NOMO-1 (cell line): ENCODE measurements at regions not wholly inside any gene's neighbourhood (a gene's known extent, or its start where the extent isn't known, plus 50 kb on each side); places are given as distances from the start of the nearest gene placed in this dataset.
A peak's percentile ranks its signal among the peaks of the same experiment; 100 is the strongest.
"Not testable (repeated sequence)": the region's sequence is repeated elsewhere in the genome, so short reads cannot be mapped to it uniquely, and the experiment has no call there.

Experiments
- DNase-seq, 2 experiments: peaks; one replicate each; lab custom pipeline; 2025; ENCODE audit not compliant: unreplicated experiment in 2 of 2; lab: John Stamatoyannopoulos, UW

- DNase-seq: no peak
Measured at GRCh38 chr6:120274547-120274946, 925.0 kb upstream of the MAN1A1 start.

- DNase-seq: no peak
Measured at GRCh38 chr6:120273411-120273810, 923.9 kb upstream of the MAN1A1 start.

- DNase-seq: no peak
Measured at GRCh38 chr6:120272038-120272437, 922.5 kb upstream of the MAN1A1 start.

- not testable (repeated sequence) for DNase-seq
Measured at GRCh38 chr6:120268256-120268655, 918.7 kb upstream of the MAN1A1 start.

GRCh38 chr6:120262354-120262753 lies 912.8 kb upstream of the MAN1A1 start:
- no peak for DNase-seq

- DNase-seq: no peak
Measured at GRCh38 chr6:120260636-120261035, 911.1 kb upstream of the MAN1A1 start.

- DNase-seq: no peak
Measured at GRCh38 chr6:120254651-120255050, 905.1 kb upstream of the MAN1A1 start.

- no peak for DNase-seq
Measured at GRCh38 chr6:120248451-120248850, 898.9 kb upstream of the MAN1A1 start.

- no peak for DNase-seq
Measured at GRCh38 chr6:120237221-120237620, 887.7 kb upstream of the MAN1A1 start.

GRCh38 chr6:120230008-120230407 lies 880.4 kb upstream of the MAN1A1 start:
- DNase-seq: no peak

GRCh38 chr6:120228297-120228696 lies 878.7 kb upstream of the MAN1A1 start:
- no peak for DNase-seq

- no peak for DNase-seq
Measured at GRCh38 chr6:120219339-120219738, 869.8 kb upstream of the MAN1A1 start.

- DNase-seq: no peak
Measured at GRCh38 chr6:120214088-120214499, 864.5 kb upstream of the MAN1A1 start.

GRCh38 chr6:120211955-120212792 lies 862.6 kb upstream of the MAN1A1 start:
- peak; percentile 30 to 65 for DNase-seq

- no peak for DNase-seq
Measured at GRCh38 chr6:120202878-120203277, 853.3 kb upstream of the MAN1A1 start.

GRCh38 chr6:120200853-120201252 lies 851.3 kb upstream of the MAN1A1 start:
- DNase-seq: no peak

GRCh38 chr6:120198033-120198432 lies 848.5 kb upstream of the MAN1A1 start:
- DNase-seq: no peak

- no peak for DNase-seq
Measured at GRCh38 chr6:120186080-120186479, 836.5 kb upstream of the MAN1A1 start.

- DNase-seq: no peak
Measured at GRCh38 chr6:120173250-120173649, 823.7 kb upstream of the MAN1A1 start.

GRCh38 chr6:120164531-120164930 lies 815.0 kb upstream of the MAN1A1 start:
- no peak for DNase-seq

GRCh38 chr6:120157873-120158272 lies 808.3 kb upstream of the MAN1A1 start:
- DNase-seq: no peak

- no peak for DNase-seq
Measured at GRCh38 chr6:120147071-120147871, 797.7 kb upstream of the MAN1A1 start.
